H1 (cell line): ENCODE measurements at regions not wholly inside any gene's neighbourhood (a gene's known extent, or its start where the extent isn't known, plus 50 kb on each side); places are given as distances from the start of the nearest gene placed in this dataset.

Experiments
- CTCF ChIA-PET: fragments of 300-600 bp; sonication (Branson Sonifier 250); formaldehyde crosslinking; loops from one replicate; lab custom pipeline; 2021; ENCODE audit not compliant: partially characterized antibody; lab: Charles Lee
- POLR2A ChIA-PET: fragments of 300-600 bp; sonication (Branson Sonifier 250); formaldehyde crosslinking; loops from one replicate; lab custom pipeline; 2021; ENCODE audit warnings: inconsistent platforms; ENCODE audit not compliant: partially characterized antibody; lab: Charles Lee
- DNase-seq, 2 experiments: peaks; one replicate each; pipeline versions ENCODE4 v3.0.0 to v3.0.0-alpha.2; 2010 to 2022; ENCODE audit warnings: low spot score in 2 of 2, low read depth in 1 of 2, mixed read lengths in 1 of 2
- FAIRE-seq: peaks from 2 replicates; lab custom pipeline; 2011; peaks lifted over from hg19 to GRCh38; lab: Jason Lieb, UNC
- H2AFZ ChIP-seq: 2 replicates; pipeline ENCODE4 v1.8.1; 2012; ENCODE audit warnings: low read length, inconsistent platforms
- H2AK5ac ChIP-seq: 2 replicates; pipeline ENCODE4 v1.6.1; 2013; ENCODE audit warnings: low read depth, low read length
- H2BK120ac ChIP-seq: replicated peaks from 2 replicates; pipeline ENCODE3; 2013; ENCODE audit warnings: low read depth, low read length, inconsistent platforms
- H2BK12ac ChIP-seq: 2 replicates; pipeline ENCODE4 v1.6.1; 2013; ENCODE audit warnings: low read depth, low read length
- H2BK15ac ChIP-seq: 2 replicates; pipeline ENCODE4 v1.6.1; 2013; ENCODE audit warnings: low read length
- H2BK20ac ChIP-seq: 2 replicates; pipeline ENCODE4 v1.6.1; 2013; ENCODE audit warnings: low read length
- H2BK5ac ChIP-seq: 2 replicates; pipeline ENCODE4 v1.6.1; 2013; ENCODE audit warnings: low read depth, low read length
- H3K14ac ChIP-seq: 2 replicates; pipeline ENCODE4 v1.6.1; 2013; ENCODE audit warnings: inconsistent platforms; ENCODE audit not compliant: insufficient read length
- H3K18ac ChIP-seq: 2 replicates; pipeline ENCODE4 v1.6.1; 2013; ENCODE audit warnings: low read length; ENCODE audit errors: extremely low read depth
- H3K23ac ChIP-seq: 2 replicates; pipeline ENCODE4 v1.6.1; 2013; ENCODE audit warnings: inconsistent platforms; ENCODE audit not compliant: insufficient read length
- H3K23me2 ChIP-seq: 2 replicates; pipeline ENCODE4 v1.6.1; 2013; ENCODE audit warnings: low read depth, low read length
- H3K27ac ChIP-seq: 2 replicates; pipeline ENCODE4 v1.6.1; 2011; ENCODE audit warnings: low read depth, low read length, inconsistent platforms
- H3K27me3 ChIP-seq, 4 experiments: replicated peaks in 1 of 4; 1 replicate in 1 of 4; 2 replicates in 3 of 4; pipeline versions ENCODE4 v1.6.1 to v1.8.1; 2011 to 2013; ENCODE audit warnings: low read length in 3 of 4, mild to moderate bottlenecking in 3 of 4, inconsistent platforms in 2 of 4, mixed read lengths in 2 of 4, moderate library complexity in 1 of 4; ENCODE audit not compliant: control insufficient read depth in 3 of 4, insufficient read depth in 3 of 4; ENCODE audit errors: extremely low read depth in 1 of 4
- H3K36me3 ChIP-seq, 4 experiments: 2 replicates each; pipeline versions ENCODE4 v1.6.1 to v1.8.1; 2011 to 2013; ENCODE audit warnings: mild to moderate bottlenecking in 4 of 4, low read length in 3 of 4, moderate library complexity in 2 of 4, control low read depth in 1 of 4, inconsistent platforms in 1 of 4; ENCODE audit not compliant: insufficient read depth in 4 of 4, control insufficient read depth in 2 of 4
- H3K4ac ChIP-seq: replicated peaks from 2 replicates; pipeline ENCODE3; 2013; ENCODE audit warnings: low read length, low read depth, mixed read lengths, inconsistent platforms; ENCODE audit not compliant: insufficient read length
- H3K4me1 ChIP-seq, 4 experiments: replicated peaks in 1 of 4; 1 replicate in 1 of 4; 2 replicates in 3 of 4; pipeline versions ENCODE4 v1.6.1 to v1.8.1; 2011 to 2013; ENCODE audit warnings: low read length in 3 of 4, inconsistent platforms in 2 of 4, mixed read lengths in 1 of 4; ENCODE audit not compliant: insufficient read depth in 4 of 4, control insufficient read depth in 3 of 4
- H3K4me2 ChIP-seq, 2 experiments: 2 replicates each; pipeline versions ENCODE4 v1.6.1 to v1.8.1; 2011 to 2013; ENCODE audit warnings: low read depth in 2 of 2, low read length in 2 of 2, control low read depth in 1 of 2, inconsistent platforms in 1 of 2, mild to moderate bottlenecking in 1 of 2; ENCODE audit not compliant: insufficient read depth in 1 of 2
- H3K4me3 ChIP-seq, 4 experiments: fragments of 200-600, 300-600 bp in 1 of 4; sonication (generic), shearing (Covaris generic), sonication (Bioruptor Twin) in 1 of 4; 2 replicates each; pipeline versions ENCODE4 v1.5.1 to v1.8.1; 2011 to 2016; ENCODE audit warnings: low read length in 4 of 4, low read depth in 3 of 4, control low read depth in 2 of 4, inconsistent platforms in 2 of 4, mild to moderate bottlenecking in 2 of 4, mixed read lengths in 1 of 4, moderate library complexity in 1 of 4; ENCODE audit not compliant: insufficient read depth in 2 of 4; ENCODE audit errors: extremely low read depth in 1 of 4
- H3K56ac ChIP-seq: replicated peaks from 2 replicates; pipeline ENCODE3; 2013; ENCODE audit warnings: low read depth, mild to moderate bottlenecking, mixed read lengths, low read length, inconsistent platforms; ENCODE audit not compliant: insufficient read length
- H3K79me1 ChIP-seq: 2 replicates; pipeline ENCODE4 v1.6.1; 2013; ENCODE audit warnings: low read depth, low read length, control low read depth
- H3K79me2 ChIP-seq, 2 experiments: 2 replicates each; pipeline versions ENCODE4 v1.6.1 to v1.8.1; 2012 to 2013; ENCODE audit warnings: low read length in 2 of 2, mild to moderate bottlenecking in 2 of 2, inconsistent platforms in 1 of 2; ENCODE audit not compliant: insufficient read depth in 2 of 2, control insufficient read depth in 1 of 2
- H3K9ac ChIP-seq, 4 experiments: replicated peaks in 1 of 4; 1 replicate in 1 of 4; 2 replicates in 3 of 4; pipeline versions ENCODE4 v1.6.1 to v1.8.1; 2011 to 2013; ENCODE audit warnings: low read depth in 3 of 4, low read length in 3 of 4, control low read depth in 2 of 4, mild to moderate bottlenecking in 2 of 4, moderate library complexity in 2 of 4, inconsistent platforms in 1 of 4; ENCODE audit errors: extremely low read depth in 1 of 4
- H3K9me3 ChIP-seq, 2 experiments: 2 replicates each; pipeline versions ENCODE4 v1.6.1 to v1.8.1; 2012 to 2013; ENCODE audit warnings: mild to moderate bottlenecking in 2 of 2, moderate library complexity in 2 of 2, control low read depth in 1 of 2, inconsistent platforms in 1 of 2, low read depth in 1 of 2, low read length in 1 of 2, mixed read lengths in 1 of 2; ENCODE audit not compliant: insufficient read depth in 2 of 2
- H4K20me1 ChIP-seq, 2 experiments: replicated peaks in 1 of 2; 2 replicates each; pipeline versions ENCODE3 to v1.8.1; 2011 to 2013; ENCODE audit warnings: inconsistent platforms in 2 of 2, low read length in 2 of 2, mild to moderate bottlenecking in 1 of 2; ENCODE audit not compliant: insufficient read depth in 2 of 2, control insufficient read depth in 1 of 2
- H4K5ac ChIP-seq: 2 replicates; pipeline ENCODE4 v1.6.1; 2013; ENCODE audit warnings: low read length, low read depth, mixed read lengths, inconsistent platforms; ENCODE audit not compliant: insufficient read length
- H4K8ac ChIP-seq: 2 replicates; pipeline ENCODE4 v1.8.0; 2013; ENCODE audit warnings: mild to moderate bottlenecking, moderate library complexity, low read length, inconsistent platforms; ENCODE audit not compliant: insufficient read depth; ENCODE audit errors: extremely low read depth
- H4K91ac ChIP-seq: replicated peaks from 2 replicates; pipeline ENCODE3; 2013; ENCODE audit warnings: low read length, mixed read lengths, inconsistent platforms; ENCODE audit not compliant: insufficient read length
- CHD2 ChIP-seq: IDR thresholded peaks from 2 replicates; pipeline ENCODE4 v1.6.1; 2012; ENCODE audit warnings: low read length, improper control_type of control experiment
- E2F6 ChIP-seq: IDR thresholded peaks from 2 replicates; pipeline ENCODE4 v1.6.1; 2012; ENCODE audit warnings: inconsistent platforms
- EP300 ChIP-seq, 2 experiments: IDR thresholded peaks; 1 replicate in 1 of 2; 2 replicates in 1 of 2; pipeline ENCODE4 v1.6.1; 2011 to 2012; ENCODE audit warnings: low read depth in 2 of 2, low read length in 2 of 2, mild to moderate bottlenecking in 2 of 2, borderline replicate concordance in 1 of 2, inconsistent platforms in 1 of 2, moderate library complexity in 1 of 2
- KDM5A ChIP-seq: fragments of 200-600 bp; IDR thresholded peaks from 2 replicates; pipeline ENCODE4 v1.7.1; 2012; ENCODE audit warnings: mild to moderate bottlenecking, low read length, inconsistent platforms, mixed read lengths
- NANOG ChIP-seq: IDR thresholded peaks from 2 replicates; pipeline ENCODE4 v1.6.1; 2011; ENCODE audit warnings: low read length, low read depth, mild to moderate bottlenecking, inconsistent platforms; ENCODE audit not compliant: insufficient read depth, poor library complexity, severe bottlenecking
- NRF1 ChIP-seq: IDR thresholded peaks from 2 replicates; pipeline ENCODE4 v1.6.1; 2011; ENCODE audit warnings: mild to moderate bottlenecking, low read depth, low read length, improper control_type of control experiment
- RNF2 ChIP-seq: fragments of 200-900, 300-1000 bp; sonication (generic); IDR thresholded peaks from 2 replicates; pipeline ENCODE4 v1.7.1; 2016; ENCODE audit warnings: borderline replicate concordance, low read depth, mild to moderate bottlenecking, antibody characterized with exemption, low read length; ENCODE audit not compliant: poor library complexity, severe bottlenecking; ENCODE audit errors: missing control alignments
- TEAD4 ChIP-seq: IDR thresholded peaks from 2 replicates; pipeline ENCODE4 v1.6.1; 2012; ENCODE audit warnings: low read depth, low read length, inconsistent platforms, mixed read lengths
- WGBS, 2 experiments: shearing (Covaris generic) in 1 of 2; methylation state at CpG; one replicate each; pipeline versions ENCODE4 v1.1.6 to v1.1.7; 2013 to 2015; ENCODE audit warnings: low lambda C conversion rate in 2 of 2, mixed read lengths in 2 of 2, inconsistent platforms in 1 of 2, low coverage in 1 of 2, missing lambda C conversion rate in 1 of 2; ENCODE audit not compliant: insufficient replicate concordance in 2 of 2, insufficient coverage in 1 of 2, insufficient read length in 1 of 2; ENCODE audit errors: extremely low coverage in 1 of 2, missing lambda C conversion rate in 1 of 2; 5-methylcytosine and 5-hydroxymethylcytosine counted together

- Histone ChIP-seq H2BK15ac (no peak overlapping the region), H3K79me1 (no peaks in the 10 kb centered on the region), H3K18ac (no peak overlapping the region), H3K27ac (no peak overlapping the region), H3K79me2 (no peaks in the 10 kb centered on the region), H3K9ac (no peak overlapping the region), H3K4me3 (no peak overlapping the region), H3K27me3 (no peaks in the 10 kb centered on the region), H3K4me2 (no peak overlapping the region), H3K4me1 (no peaks in the 10 kb centered on the region), H2AK5ac (no peak overlapping the region), H4K5ac (no peak overlapping the region), H3K14ac (no peak overlapping the region), H3K56ac (no peak overlapping the region), H2BK20ac (no peak overlapping the region), H3K23ac (no peak overlapping the region), H3K23me2 (peaks cover 2% of the 10 kb centered on the region; the same call in 1 of the 2 replicates), H2BK12ac (no peak overlapping the region), H2BK120ac (no peak overlapping the region), H4K91ac (no peak overlapping the region), H2BK5ac (no peak overlapping the region), H3K36me3 (no peaks in the 10 kb centered on the region), H3K4ac (no peak overlapping the region), H2AFZ (no peak overlapping the region), H4K8ac (no peak overlapping the region), H4K20me1 (no peaks in the 10 kb centered on the region), H3K9me3 (0 out of 4 replicates have a peak, but pooled peaks cover 0 to under 1% of the 10 kb centered on the region in 2 experiments)
- ChIA-PET POLR2A (no interaction called here), CTCF (no interaction called here)
- 92% methylated on average over 7 of the region's 7 CpGs; no CpG with 5 or more reads in 1 of the 2 experiments for WGBS, 2 experiments
- TF ChIP-seq CHD2 (no peak), RNF2 (no peak), E2F6 (no peak), KDM5A (no peak), NRF1 (no peak), NANOG (no peak), TEAD4 (no peak), EP300 (IDR thresholded peaks at IDR 0.05; ENCODE audit: borderline replicate concordance in 1 of 2, low read depth in 2 of 2, low read length in 2 of 2) (no peak)
- no peak for FAIRE-seq
- no peak for DNase-seq
These were observed 185.2 kb upstream of the NEIL3 start for GRCh38 chr4:177124349-177125064.
